NT2/D1 (cell line): ENCODE measurements at regions not wholly inside any gene's neighbourhood (a gene's known extent, or its start where the extent isn't known, plus 50 kb on each side); places are given as distances from the start of the nearest gene placed in this dataset.

Experiments
- DNase-seq: peaks from one replicate; pipeline ENCODE4 v3.0.0-alpha.2; 2011; ENCODE audit warnings: low read depth, low spot score
- H3K27me3 ChIP-seq: 2 replicates; pipeline ENCODE4 v1.6.0; 2011; ENCODE audit warnings: mild to moderate bottlenecking; ENCODE audit not compliant: insufficient read length, insufficient read depth
- H3K36me3 ChIP-seq: 2 replicates; pipeline ENCODE4 v1.6.1; 2011; ENCODE audit warnings: mild to moderate bottlenecking, low read length, mixed read lengths; ENCODE audit not compliant: insufficient read depth, insufficient read length
- H3K4me1 ChIP-seq: 2 replicates; pipeline ENCODE4 v1.5.1; 2011; ENCODE audit not compliant: insufficient read depth, insufficient read length
- H3K4me3 ChIP-seq: 2 replicates; pipeline ENCODE4 v1.5.1; 2011; ENCODE audit warnings: low read depth; ENCODE audit not compliant: insufficient read length
- H3K9ac ChIP-seq: 2 replicates; pipeline ENCODE4 v1.6.0; 2011; ENCODE audit warnings: low read depth; ENCODE audit not compliant: insufficient read length
- H3K9me3 ChIP-seq: 2 replicates; pipeline ENCODE4 v1.5.1; 2011; ENCODE audit warnings: mild to moderate bottlenecking, low read length; ENCODE audit not compliant: insufficient read depth
- SUZ12 ChIP-seq: IDR thresholded peaks from 2 replicates; pipeline ENCODE4 v1.6.1; 2011; ENCODE audit not compliant: insufficient read length, insufficient read depth; ENCODE audit errors: extremely low read depth
- YY1 ChIP-seq: IDR thresholded peaks from 2 replicates; pipeline ENCODE4 v1.6.1; 2011; ENCODE audit not compliant: insufficient read length, insufficient read depth
- ZNF274 ChIP-seq: IDR thresholded peaks from 2 replicates; pipeline ENCODE4 v1.6.1; 2011; ENCODE audit warnings: mild to moderate bottlenecking, low read depth, low read length

- H3K36me3 ChIP-seq = no peaks in the 10 kb centered on the region
- H3K9ac ChIP-seq = no peak overlapping the region
- no peak for DNase-seq
- no peaks in the 10 kb centered on the region for H3K27me3 ChIP-seq
- no peaks in the 10 kb centered on the region for H3K4me1 ChIP-seq
- no peak for TF ChIP-seq ZNF274
- TF ChIP-seq YY1 = no peak
- no peak for TF ChIP-seq SUZ12
- H3K9me3 ChIP-seq = no peaks in the 10 kb centered on the region
- H3K4me3 ChIP-seq = no peak overlapping the region
Measured at GRCh38 chr6:112851146-112851545, 504.0 kb downstream of the RFPL4B start.

- Histone ChIP-seq H3K4me1 (no peaks in the 10 kb centered on the region), H3K27me3 (no peaks in the 10 kb centered on the region), H3K9me3 (no peaks in the 10 kb centered on the region), H3K4me3 (no peak overlapping the region), H3K36me3 (no peaks in the 10 kb centered on the region), H3K9ac (no peak overlapping the region)
- TF ChIP-seq SUZ12 (no peak), ZNF274 (no peak), YY1 (no peak)
- DNase-seq = no peak
Measured at GRCh38 chr6:112853162-112853561, 506.0 kb downstream of the RFPL4B start.

- no peaks in the 10 kb centered on the region for H3K27me3 ChIP-seq
- no peak for DNase-seq
- no peaks in the 10 kb centered on the region for H3K9me3 ChIP-seq
- no peaks in the 10 kb centered on the region for H3K4me1 ChIP-seq
- no peaks in the 10 kb centered on the region for H3K36me3 ChIP-seq
- no peak overlapping the region for H3K4me3 ChIP-seq
- no peak overlapping the region for H3K9ac ChIP-seq
- TF ChIP-seq ZNF274 (no peak), SUZ12 (no peak), YY1 (no peak)
Measured at GRCh38 chr6:112863753-112864152, 516.6 kb downstream of the RFPL4B start.

- Histone ChIP-seq H3K4me3 (no peak overlapping the region), H3K4me1 (no peaks in the 10 kb centered on the region), H3K36me3 (no peaks in the 10 kb centered on the region), H3K9me3 (no peaks in the 10 kb centered on the region), H3K9ac (no peak overlapping the region), H3K27me3 (no peaks in the 10 kb centered on the region)
- no peak for DNase-seq
- TF ChIP-seq ZNF274 (no peak), YY1 (no peak), SUZ12 (no peak)
Measured at GRCh38 chr6:112865131-112865530, 518.0 kb downstream of the RFPL4B start.

- Histone ChIP-seq H3K4me1 (peaks cover under 1% of the 10 kb centered on the region), H3K4me3 (no peak overlapping the region), H3K9me3 (no peaks in the 10 kb centered on the region; the same call in 1 of the 2 replicates), H3K9ac (no peak overlapping the region), H3K27me3 (no peaks in the 10 kb centered on the region), H3K36me3 (no peaks in the 10 kb centered on the region)
- TF ChIP-seq YY1 (no peak), SUZ12 (no peak), ZNF274 (no peak)
- no peak for DNase-seq
Measured at GRCh38 chr6:112874881-112875280, 527.8 kb downstream of the RFPL4B start.

GRCh38 chr6:112877134-112878100 lies 530.3 kb downstream of the RFPL4B start:
- DNase-seq = peak; percentile 16

GRCh38 chr6:112879920-112880413 lies 532.8 kb downstream of the RFPL4B start:
- Histone ChIP-seq H3K4me1 (peaks cover 1% of the 10 kb centered on the region), H3K9ac (no peak overlapping the region), H3K27me3 (no peaks in the 10 kb centered on the region), H3K4me3 (no peak overlapping the region), H3K36me3 (no peaks in the 10 kb centered on the region), H3K9me3 (no peaks in the 10 kb centered on the region; the same call in 1 of the 2 replicates)
- no peak for TF ChIP-seq ZNF274
- no peak for TF ChIP-seq YY1
- no peak for DNase-seq

More at GRCh38 chr6:112877134-112878100, 530.3 kb downstream of the RFPL4B start:
- no peak for TF ChIP-seq YY1
- TF ChIP-seq ZNF274 = no peak
- TF ChIP-seq SUZ12 = no peak
- H3K27me3 ChIP-seq = no peaks in the 10 kb centered on the region
- no peak overlapping the region for H3K9ac ChIP-seq
- H3K36me3 ChIP-seq = no peaks in the 10 kb centered on the region
- H3K9me3 ChIP-seq = no peaks in the 10 kb centered on the region; the same call in 1 of the 2 replicates
- H3K4me3 ChIP-seq = no peak overlapping the region
- H3K4me1 ChIP-seq = peaks cover 1% of the 10 kb centered on the region
